H1 (cell line): ENCODE measurements at regions not wholly inside any gene's neighbourhood (a gene's known extent, or its start where the extent isn't known, plus 50 kb on each side); places are given as distances from the start of the nearest gene placed in this dataset.

Experiments
- CTCF ChIP-seq, 3 experiments: IDR thresholded peaks; 1 replicate in 2 of 3; 2 replicates in 1 of 3; pipeline versions ENCODE4 v1.5.1 to v1.6.1; 2011; ENCODE audit warnings: low read length in 3 of 3, mild to moderate bottlenecking in 3 of 3, inconsistent platforms in 2 of 3, low read depth in 1 of 3, moderate library complexity in 1 of 3; ENCODE audit not compliant: insufficient read depth in 1 of 3; ENCODE audit errors: control extremely low read depth in 1 of 3
- POLR2A ChIP-seq, 2 experiments: IDR thresholded peaks; 1 replicate in 1 of 2; 2 replicates in 1 of 2; pipeline ENCODE4 v1.6.1; 2011; ENCODE audit warnings: low read depth in 2 of 2, low read length in 2 of 2, mild to moderate bottlenecking in 2 of 2; ENCODE audit errors: control extremely low read depth in 1 of 2
- POLR2AphosphoS5 ChIP-seq: IDR thresholded peaks from 2 replicates; pipeline ENCODE4 v1.6.1; 2011; ENCODE audit warnings: low read depth, low read length
- RAD21 ChIP-seq, 2 experiments: IDR thresholded peaks in 1 of 2; conservative IDR thresholded peaks in 1 of 2; 2 replicates each; pipeline ENCODE4 v1.6.1; 2011; ENCODE audit warnings: low read depth in 2 of 2, low read length in 2 of 2, improper control_type of control experiment in 1 of 2, inconsistent platforms in 1 of 2, mild to moderate bottlenecking in 1 of 2, moderate library complexity in 1 of 2
- SP2 ChIP-seq: IDR thresholded peaks from 2 replicates; pipeline ENCODE4 v1.6.1; 2012; ENCODE audit warnings: mild to moderate bottlenecking, low read length, inconsistent platforms

- no peak for TF ChIP-seq CTCF (IDR thresholded peaks at IDR 0.05; ENCODE audit: control extremely low read depth in 1 of 3, insufficient read depth in 1 of 3, low read depth in 1 of 3, low read length in 3 of 3)
- TF ChIP-seq RAD21 (IDR thresholded peaks at IDR 0.05 in 1 of 2, conservative IDR thresholded peaks at IDR 0.05 in 1 of 2; ENCODE audit: low read depth in 2 of 2, low read length in 2 of 2), result no peak
- no peak for TF ChIP-seq POLR2A (IDR thresholded peaks at IDR 0.05; ENCODE audit: control extremely low read depth in 1 of 2, low read depth in 2 of 2, low read length in 2 of 2)
- TF ChIP-seq POLR2AphosphoS5, result no peak
- TF ChIP-seq SP2, result no peak
Measured at GRCh38 chr4:155071962-155072361, 136.5 kb upstream of the NPY2R start.
